H1 (cell line): ENCODE measurements at regions not wholly inside any gene's neighbourhood (a gene's known extent, or its start where the extent isn't known, plus 50 kb on each side); places are given as distances from the start of the nearest gene placed in this dataset.

Source experiments
- CTCF ChIA-PET: fragments of 300-600 bp; sonication (Branson Sonifier 250); formaldehyde crosslinking; loops from one replicate; lab custom pipeline; 2021; ENCODE audit not compliant: partially characterized antibody; lab: Charles Lee
- POLR2A ChIA-PET: fragments of 300-600 bp; sonication (Branson Sonifier 250); formaldehyde crosslinking; loops from one replicate; lab custom pipeline; 2021; ENCODE audit warnings: inconsistent platforms; ENCODE audit not compliant: partially characterized antibody; lab: Charles Lee
- DNase-seq, 2 experiments: peaks; one replicate each; pipeline versions ENCODE4 v3.0.0 to v3.0.0-alpha.2; 2010 to 2022; ENCODE audit warnings: low spot score in 2 of 2, low read depth in 1 of 2, mixed read lengths in 1 of 2
- FAIRE-seq: peaks from 2 replicates; lab custom pipeline; 2011; peaks lifted over from hg19 to GRCh38; lab: Jason Lieb, UNC
- H2AFZ ChIP-seq: 2 replicates; pipeline ENCODE4 v1.8.1; 2012; ENCODE audit warnings: low read length, inconsistent platforms
- H2AK5ac ChIP-seq: 2 replicates; pipeline ENCODE4 v1.6.1; 2013; ENCODE audit warnings: low read depth, low read length
- H2BK120ac ChIP-seq: replicated peaks from 2 replicates; pipeline ENCODE3; 2013; ENCODE audit warnings: low read depth, low read length, inconsistent platforms
- H2BK12ac ChIP-seq: 2 replicates; pipeline ENCODE4 v1.6.1; 2013; ENCODE audit warnings: low read depth, low read length
- H2BK15ac ChIP-seq: 2 replicates; pipeline ENCODE4 v1.6.1; 2013; ENCODE audit warnings: low read length
- H2BK20ac ChIP-seq: 2 replicates; pipeline ENCODE4 v1.6.1; 2013; ENCODE audit warnings: low read length
- H2BK5ac ChIP-seq: 2 replicates; pipeline ENCODE4 v1.6.1; 2013; ENCODE audit warnings: low read depth, low read length
- H3K14ac ChIP-seq: 2 replicates; pipeline ENCODE4 v1.6.1; 2013; ENCODE audit warnings: inconsistent platforms; ENCODE audit not compliant: insufficient read length
- H3K18ac ChIP-seq: 2 replicates; pipeline ENCODE4 v1.6.1; 2013; ENCODE audit warnings: low read length; ENCODE audit errors: extremely low read depth
- H3K23ac ChIP-seq: 2 replicates; pipeline ENCODE4 v1.6.1; 2013; ENCODE audit warnings: inconsistent platforms; ENCODE audit not compliant: insufficient read length
- H3K23me2 ChIP-seq: 2 replicates; pipeline ENCODE4 v1.6.1; 2013; ENCODE audit warnings: low read depth, low read length
- H3K27ac ChIP-seq: 2 replicates; pipeline ENCODE4 v1.6.1; 2011; ENCODE audit warnings: low read depth, low read length, inconsistent platforms
- H3K27me3 ChIP-seq, 4 experiments: replicated peaks in 1 of 4; 1 replicate in 1 of 4; 2 replicates in 3 of 4; pipeline versions ENCODE4 v1.6.1 to v1.8.1; 2011 to 2013; ENCODE audit warnings: low read length in 3 of 4, mild to moderate bottlenecking in 3 of 4, inconsistent platforms in 2 of 4, mixed read lengths in 2 of 4, moderate library complexity in 1 of 4; ENCODE audit not compliant: control insufficient read depth in 3 of 4, insufficient read depth in 3 of 4; ENCODE audit errors: extremely low read depth in 1 of 4
- H3K36me3 ChIP-seq, 4 experiments: 2 replicates each; pipeline versions ENCODE4 v1.6.1 to v1.8.1; 2011 to 2013; ENCODE audit warnings: mild to moderate bottlenecking in 4 of 4, low read length in 3 of 4, moderate library complexity in 2 of 4, control low read depth in 1 of 4, inconsistent platforms in 1 of 4; ENCODE audit not compliant: insufficient read depth in 4 of 4, control insufficient read depth in 2 of 4
- H3K4ac ChIP-seq: replicated peaks from 2 replicates; pipeline ENCODE3; 2013; ENCODE audit warnings: low read length, low read depth, mixed read lengths, inconsistent platforms; ENCODE audit not compliant: insufficient read length
- H3K4me1 ChIP-seq, 4 experiments: replicated peaks in 1 of 4; 1 replicate in 1 of 4; 2 replicates in 3 of 4; pipeline versions ENCODE4 v1.6.1 to v1.8.1; 2011 to 2013; ENCODE audit warnings: low read length in 3 of 4, inconsistent platforms in 2 of 4, mixed read lengths in 1 of 4; ENCODE audit not compliant: insufficient read depth in 4 of 4, control insufficient read depth in 3 of 4
- H3K4me2 ChIP-seq, 2 experiments: 2 replicates each; pipeline versions ENCODE4 v1.6.1 to v1.8.1; 2011 to 2013; ENCODE audit warnings: low read depth in 2 of 2, low read length in 2 of 2, control low read depth in 1 of 2, inconsistent platforms in 1 of 2, mild to moderate bottlenecking in 1 of 2; ENCODE audit not compliant: insufficient read depth in 1 of 2
- H3K4me3 ChIP-seq, 4 experiments: fragments of 200-600, 300-600 bp in 1 of 4; sonication (generic), shearing (Covaris generic), sonication (Bioruptor Twin) in 1 of 4; 2 replicates each; pipeline versions ENCODE4 v1.5.1 to v1.8.1; 2011 to 2016; ENCODE audit warnings: low read length in 4 of 4, low read depth in 3 of 4, control low read depth in 2 of 4, inconsistent platforms in 2 of 4, mild to moderate bottlenecking in 2 of 4, mixed read lengths in 1 of 4, moderate library complexity in 1 of 4; ENCODE audit not compliant: insufficient read depth in 2 of 4; ENCODE audit errors: extremely low read depth in 1 of 4
- H3K56ac ChIP-seq: replicated peaks from 2 replicates; pipeline ENCODE3; 2013; ENCODE audit warnings: low read depth, mild to moderate bottlenecking, mixed read lengths, low read length, inconsistent platforms; ENCODE audit not compliant: insufficient read length
- H3K79me1 ChIP-seq: 2 replicates; pipeline ENCODE4 v1.6.1; 2013; ENCODE audit warnings: low read depth, low read length, control low read depth
- H3K79me2 ChIP-seq, 2 experiments: 2 replicates each; pipeline versions ENCODE4 v1.6.1 to v1.8.1; 2012 to 2013; ENCODE audit warnings: low read length in 2 of 2, mild to moderate bottlenecking in 2 of 2, inconsistent platforms in 1 of 2; ENCODE audit not compliant: insufficient read depth in 2 of 2, control insufficient read depth in 1 of 2
- H3K9ac ChIP-seq, 4 experiments: replicated peaks in 1 of 4; 1 replicate in 1 of 4; 2 replicates in 3 of 4; pipeline versions ENCODE4 v1.6.1 to v1.8.1; 2011 to 2013; ENCODE audit warnings: low read depth in 3 of 4, low read length in 3 of 4, control low read depth in 2 of 4, mild to moderate bottlenecking in 2 of 4, moderate library complexity in 2 of 4, inconsistent platforms in 1 of 4; ENCODE audit errors: extremely low read depth in 1 of 4
- H3K9me3 ChIP-seq, 2 experiments: 2 replicates each; pipeline versions ENCODE4 v1.6.1 to v1.8.1; 2012 to 2013; ENCODE audit warnings: mild to moderate bottlenecking in 2 of 2, moderate library complexity in 2 of 2, control low read depth in 1 of 2, inconsistent platforms in 1 of 2, low read depth in 1 of 2, low read length in 1 of 2, mixed read lengths in 1 of 2; ENCODE audit not compliant: insufficient read depth in 2 of 2
- H4K20me1 ChIP-seq, 2 experiments: replicated peaks in 1 of 2; 2 replicates each; pipeline versions ENCODE3 to v1.8.1; 2011 to 2013; ENCODE audit warnings: inconsistent platforms in 2 of 2, low read length in 2 of 2, mild to moderate bottlenecking in 1 of 2; ENCODE audit not compliant: insufficient read depth in 2 of 2, control insufficient read depth in 1 of 2
- H4K5ac ChIP-seq: 2 replicates; pipeline ENCODE4 v1.6.1; 2013; ENCODE audit warnings: low read length, low read depth, mixed read lengths, inconsistent platforms; ENCODE audit not compliant: insufficient read length
- H4K8ac ChIP-seq: 2 replicates; pipeline ENCODE4 v1.8.0; 2013; ENCODE audit warnings: mild to moderate bottlenecking, moderate library complexity, low read length, inconsistent platforms; ENCODE audit not compliant: insufficient read depth; ENCODE audit errors: extremely low read depth
- H4K91ac ChIP-seq: replicated peaks from 2 replicates; pipeline ENCODE3; 2013; ENCODE audit warnings: low read length, mixed read lengths, inconsistent platforms; ENCODE audit not compliant: insufficient read length
- BACH1 ChIP-seq: IDR thresholded peaks from 2 replicates; pipeline ENCODE4 v1.6.1; 2012; ENCODE audit warnings: low read length, improper control_type of control experiment
- BCL11A ChIP-seq, 2 experiments: IDR thresholded peaks; one replicate each; pipeline ENCODE4 v1.6.1; 2011; ENCODE audit warnings: low read depth in 2 of 2, low read length in 2 of 2, mild to moderate bottlenecking in 2 of 2
- CBX5 ChIP-seq: fragments of 300-800, 300-1000 bp; sonication (generic); IDR thresholded peaks from 2 replicates; pipeline ENCODE4 v1.7.1; 2016; ENCODE audit warnings: antibody characterized with exemption, low read length, low read depth
- EP300 ChIP-seq, 2 experiments: IDR thresholded peaks; 1 replicate in 1 of 2; 2 replicates in 1 of 2; pipeline ENCODE4 v1.6.1; 2011 to 2012; ENCODE audit warnings: low read depth in 2 of 2, low read length in 2 of 2, mild to moderate bottlenecking in 2 of 2, borderline replicate concordance in 1 of 2, inconsistent platforms in 1 of 2, moderate library complexity in 1 of 2
- FOSL1 ChIP-seq: IDR thresholded peaks from 2 replicates; pipeline ENCODE4 v1.6.1; 2011; ENCODE audit warnings: mild to moderate bottlenecking, low read depth, low read length, moderate library complexity; ENCODE audit not compliant: insufficient read depth
- GABPA ChIP-seq: IDR thresholded peaks from 2 replicates; pipeline ENCODE4 v1.6.1; 2011; ENCODE audit warnings: mild to moderate bottlenecking, low read length, moderate library complexity, borderline replicate concordance; ENCODE audit not compliant: insufficient read depth
- GTF2F1 ChIP-seq: IDR thresholded peaks from 2 replicates; pipeline ENCODE4 v1.6.1; 2012; ENCODE audit warnings: low read depth, low read length, improper control_type of control experiment, borderline replicate concordance
- JUN ChIP-seq: IDR thresholded peaks from 2 replicates; pipeline ENCODE4 v1.6.1; 2011; ENCODE audit warnings: low read depth, mild to moderate bottlenecking, improper control_type of control experiment, low read length
- KDM5A ChIP-seq: fragments of 200-600 bp; IDR thresholded peaks from 2 replicates; pipeline ENCODE4 v1.7.1; 2012; ENCODE audit warnings: mild to moderate bottlenecking, low read length, inconsistent platforms, mixed read lengths
- PHF8 ChIP-seq: fragments of 200-600 bp; sonication (generic); conservative IDR thresholded peaks from 2 replicates; pipeline ENCODE4 v1.7.1; 2012; ENCODE audit warnings: low read depth, mild to moderate bottlenecking, inconsistent platforms, low read length, moderate library complexity
- POU5F1 ChIP-seq: IDR thresholded peaks from 2 replicates; pipeline ENCODE4 v1.6.1; 2011; ENCODE audit warnings: low read depth, mild to moderate bottlenecking, low read length, moderate library complexity
- RAD21 ChIP-seq, 2 experiments: IDR thresholded peaks in 1 of 2; conservative IDR thresholded peaks in 1 of 2; 2 replicates each; pipeline ENCODE4 v1.6.1; 2011; ENCODE audit warnings: low read depth in 2 of 2, low read length in 2 of 2, improper control_type of control experiment in 1 of 2, inconsistent platforms in 1 of 2, mild to moderate bottlenecking in 1 of 2, moderate library complexity in 1 of 2
- SIX5 ChIP-seq: IDR thresholded peaks from 2 replicates; pipeline ENCODE4 v1.6.1; 2011; ENCODE audit warnings: mild to moderate bottlenecking, low read depth, low read length
- SP2 ChIP-seq: IDR thresholded peaks from 2 replicates; pipeline ENCODE4 v1.6.1; 2012; ENCODE audit warnings: mild to moderate bottlenecking, low read length, inconsistent platforms
- SP4 ChIP-seq: IDR thresholded peaks from 2 replicates; pipeline ENCODE4 v1.6.1; 2012; ENCODE audit warnings: low read length, inconsistent platforms
- TEAD4 ChIP-seq: IDR thresholded peaks from 2 replicates; pipeline ENCODE4 v1.6.1; 2012; ENCODE audit warnings: low read depth, low read length, inconsistent platforms, mixed read lengths
- WGBS, 2 experiments: shearing (Covaris generic) in 1 of 2; methylation state at CpG; one replicate each; pipeline versions ENCODE4 v1.1.6 to v1.1.7; 2013 to 2015; ENCODE audit warnings: low lambda C conversion rate in 2 of 2, mixed read lengths in 2 of 2, inconsistent platforms in 1 of 2, low coverage in 1 of 2, missing lambda C conversion rate in 1 of 2; ENCODE audit not compliant: insufficient replicate concordance in 2 of 2, insufficient coverage in 1 of 2, insufficient read length in 1 of 2; ENCODE audit errors: extremely low coverage in 1 of 2, missing lambda C conversion rate in 1 of 2; 5-methylcytosine and 5-hydroxymethylcytosine counted together

- WGBS, 2 experiments = 96% methylated on average over 3 of the region's 3 CpGs; no CpG with 5 or more reads in 1 of the 2 experiments
- H3K9ac ChIP-seq = no peak overlapping the region
- H3K4ac ChIP-seq = no peak overlapping the region
- no peak overlapping the region for H3K56ac ChIP-seq
- CTCF ChIA-PET = interaction anchor here (1.0 to 1.5 kb wide), 3 partner anchors 9 to 65 kb away, joined by 3 to 5 read pairs (median 4); no protein-coding TSS in a partner anchor
- FAIRE-seq (no peak), DNase-seq (no peak)
- H4K20me1 ChIP-seq = no peaks in the 10 kb centered on the region
- H3K4me1 ChIP-seq = no peaks in the 10 kb centered on the region; a peak in 3 of 7 replicates
- H2AFZ ChIP-seq = no peak overlapping the region
- no peaks in the 10 kb centered on the region for H3K9me3 ChIP-seq
- no peak overlapping the region for H2BK120ac ChIP-seq
- no peak overlapping the region for H4K91ac ChIP-seq
- H3K79me1 ChIP-seq = no peaks in the 10 kb centered on the region
- no peak overlapping the region for H2AK5ac ChIP-seq
- no peak overlapping the region for H2BK15ac ChIP-seq
- H4K5ac ChIP-seq = no peak overlapping the region
- POLR2A ChIA-PET = no interaction called here
- no peak overlapping the region for H3K14ac ChIP-seq
- no peaks in the 10 kb centered on the region for H3K23me2 ChIP-seq
- H3K27me3 ChIP-seq = no peaks in the 10 kb centered on the region
- no peaks in the 10 kb centered on the region for H3K36me3 ChIP-seq
- no peak overlapping the region for H3K4me2 ChIP-seq
- no peak overlapping the region for H4K8ac ChIP-seq
- no peak overlapping the region for H3K27ac ChIP-seq
- no peaks in the 10 kb centered on the region for H3K79me2 ChIP-seq
- no peak overlapping the region for H2BK20ac ChIP-seq
- H2BK5ac ChIP-seq = no peak overlapping the region
- H3K23ac ChIP-seq = no peak overlapping the region
- no peak overlapping the region for H3K4me3 ChIP-seq
- no peak overlapping the region for H2BK12ac ChIP-seq
- no peak overlapping the region for H3K18ac ChIP-seq
- no peak for TF ChIP-seq PHF8
- no peak for TF ChIP-seq GTF2F1
- no peak for TF ChIP-seq EP300 (IDR thresholded peaks at IDR 0.05; ENCODE audit: borderline replicate concordance in 1 of 2, low read depth in 2 of 2, low read length in 2 of 2)
- TF ChIP-seq CBX5 = no peak
- TF ChIP-seq GABPA = no peak
- TF ChIP-seq TEAD4 = no peak
- TF ChIP-seq BACH1 = no peak
- no peak for TF ChIP-seq SP2
- no peak for TF ChIP-seq SIX5
- TF ChIP-seq JUN = no peak
- no peak for TF ChIP-seq BCL11A (IDR thresholded peaks at IDR 0.05; ENCODE audit: low read depth in 2 of 2, low read length in 2 of 2)
- TF ChIP-seq FOSL1 = no peak
- TF ChIP-seq SP4 = no peak
- TF ChIP-seq POU5F1 = no peak
- TF ChIP-seq KDM5A = no peak
- no peak for TF ChIP-seq RAD21 (IDR thresholded peaks at IDR 0.05 in 1 of 2, conservative IDR thresholded peaks at IDR 0.05 in 1 of 2; ENCODE audit: low read depth in 2 of 2, low read length in 2 of 2)
These were observed 152.7 kb downstream of the AEBP2 start for GRCh38 chr12:19591951-19592350.
